SK-N-SH (cell line): ENCODE measurements at regions not wholly inside any gene's neighbourhood (a gene's known extent, or its start where the extent isn't known, plus 50 kb on each side); places are given as distances from the start of the nearest gene placed in this dataset.

Experiments used
- CTCF ChIP-seq: fragments of 200-600 bp; sonication (generic); IDR thresholded peaks from 2 replicates; pipeline ENCODE4 v1.6.1; 2017; ENCODE audit warnings: antibody characterized with exemption, mild to moderate bottlenecking, moderate library complexity
- EP300 ChIP-seq, 2 experiments: IDR thresholded peaks; 2 replicates each; pipeline versions ENCODE4 v1.4.0 to v1.6.1; 2012; ENCODE audit warnings: borderline replicate concordance in 1 of 2, low read depth in 1 of 2, low read length in 1 of 2
- GABPA ChIP-seq: IDR thresholded peaks from 2 replicates; pipeline ENCODE4 v1.4.0; 2012; ENCODE audit warnings: low read depth, mild to moderate bottlenecking
- MAX ChIP-seq: IDR thresholded peaks from 2 replicates; pipeline ENCODE4 v1.4.0; 2012; ENCODE audit warnings: low read depth
- NRF1 ChIP-seq: IDR thresholded peaks from 2 replicates; pipeline ENCODE4 v1.6.1; 2012; ENCODE audit warnings: low read depth, mild to moderate bottlenecking, low read length
- TAF1 ChIP-seq: IDR thresholded peaks from 2 replicates; pipeline ENCODE4 v1.6.1; 2012; ENCODE audit warnings: low read depth, mild to moderate bottlenecking, low read length, moderate library complexity, borderline replicate concordance
- USF2 ChIP-seq: fragments of 150-350 bp; IDR thresholded peaks from 2 replicates; pipeline ENCODE4 v1.6.1; 2017; ENCODE audit warnings: antibody characterized with exemption, low read length, low read depth, borderline replicate concordance

GRCh38 chr4:137129441-137129840 is 402.9 kb downstream of the PCDH18 start:
- TF ChIP-seq USF2 (no peak), CTCF (no peak), NRF1 (no peak), EP300 (IDR thresholded peaks at IDR 0.05; ENCODE audit: borderline replicate concordance in 1 of 2, low read depth in 1 of 2, low read length in 1 of 2) (no peak), MAX (no peak), TAF1 (no peak), GABPA (no peak)
